HG03571 (cell line): ENCODE measurements at regions not wholly inside any gene's neighbourhood (a gene's known extent, or its start where the extent isn't known, plus 50 kb on each side); places are given as distances from the start of the nearest gene placed in this dataset.

Experiments
- ATAC-seq: cut with Tn5 transposase; IDR thresholded peaks from one replicate; pipeline ENCODE4 v1.9.1; 2021; ENCODE audit not compliant: unreplicated experiment

DNA sequence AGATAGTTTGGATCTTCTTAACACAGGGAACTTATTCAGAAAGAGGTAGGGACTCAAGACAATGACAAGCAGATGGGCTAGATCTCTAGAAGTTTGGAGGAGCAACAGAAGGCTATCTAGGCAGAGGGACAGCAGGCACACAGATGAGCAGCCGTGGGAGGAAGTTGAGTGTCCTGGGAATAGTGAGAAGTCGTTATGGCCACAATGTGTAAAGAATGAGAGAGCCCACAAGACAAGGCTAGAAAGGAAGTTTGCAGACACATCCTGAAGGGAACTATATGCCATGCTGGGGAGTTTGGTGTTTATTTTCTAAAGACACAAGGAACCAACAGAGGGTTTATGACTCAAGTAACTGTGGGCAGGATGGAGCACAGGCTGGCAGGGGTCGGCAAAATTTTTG, 160.6 kb downstream of the PALM2AKAP2 start:
- ATAC-seq, result no peak

DNA sequence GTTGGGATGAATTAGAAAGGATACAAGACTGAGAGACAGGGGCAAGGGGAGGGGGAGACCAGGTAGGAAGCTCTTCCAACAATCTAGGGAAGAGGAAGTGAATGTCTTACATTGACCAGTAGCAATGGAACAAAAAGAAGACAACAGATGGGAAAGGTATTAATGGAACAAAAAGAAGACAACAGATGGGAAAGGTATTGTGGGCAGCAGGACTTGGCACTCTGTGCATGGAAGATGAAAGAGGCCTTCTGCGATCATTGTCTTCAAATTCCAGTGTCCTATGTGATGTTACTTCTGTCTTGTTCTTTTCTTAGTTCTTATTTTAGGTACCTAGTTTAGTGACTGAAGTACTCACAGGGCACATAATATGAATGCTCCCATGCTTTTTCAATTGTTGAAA, 161.8 kb downstream of the PALM2AKAP2 start:
- no peak for ATAC-seq

DNA sequence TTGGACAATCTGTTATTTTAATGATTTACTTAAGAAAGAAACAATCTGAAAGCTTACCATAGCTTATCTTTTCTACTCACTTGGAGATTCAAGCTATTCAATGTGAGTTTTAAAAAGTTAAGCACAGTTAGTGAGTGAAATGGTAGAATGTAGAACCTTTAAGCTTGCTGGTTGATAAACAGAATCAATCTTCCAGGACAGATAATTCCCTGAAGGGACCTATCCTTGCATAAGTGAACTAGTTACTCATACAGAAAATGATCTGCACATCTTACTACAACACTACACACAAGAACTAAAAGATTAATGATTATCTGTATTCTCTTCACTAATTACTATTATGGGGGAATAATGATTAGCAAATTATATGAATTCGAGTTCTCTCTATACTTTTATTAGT, 165.6 kb downstream of the PALM2AKAP2 start:
- no peak for ATAC-seq

DNA sequence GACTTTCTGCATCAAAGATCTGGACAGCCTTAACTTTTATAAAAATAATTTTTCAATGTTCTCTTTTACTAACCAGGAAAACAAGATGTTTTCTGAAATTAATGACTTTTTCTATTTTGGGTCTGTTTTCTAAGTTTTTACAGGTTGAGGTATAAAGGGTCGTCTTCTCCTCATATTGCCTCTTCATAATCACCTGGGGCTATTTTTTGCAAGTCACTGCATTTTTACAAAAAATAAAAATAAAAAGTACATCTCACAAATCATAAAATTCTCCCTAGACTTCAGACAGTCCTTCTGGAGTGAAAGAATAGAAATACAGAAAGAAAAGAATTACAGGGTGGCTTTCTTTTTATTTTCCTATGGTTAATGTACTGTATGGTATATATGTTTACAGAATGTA, 168.5 kb downstream of the PALM2AKAP2 start:
- ATAC-seq, result no peak

DNA sequence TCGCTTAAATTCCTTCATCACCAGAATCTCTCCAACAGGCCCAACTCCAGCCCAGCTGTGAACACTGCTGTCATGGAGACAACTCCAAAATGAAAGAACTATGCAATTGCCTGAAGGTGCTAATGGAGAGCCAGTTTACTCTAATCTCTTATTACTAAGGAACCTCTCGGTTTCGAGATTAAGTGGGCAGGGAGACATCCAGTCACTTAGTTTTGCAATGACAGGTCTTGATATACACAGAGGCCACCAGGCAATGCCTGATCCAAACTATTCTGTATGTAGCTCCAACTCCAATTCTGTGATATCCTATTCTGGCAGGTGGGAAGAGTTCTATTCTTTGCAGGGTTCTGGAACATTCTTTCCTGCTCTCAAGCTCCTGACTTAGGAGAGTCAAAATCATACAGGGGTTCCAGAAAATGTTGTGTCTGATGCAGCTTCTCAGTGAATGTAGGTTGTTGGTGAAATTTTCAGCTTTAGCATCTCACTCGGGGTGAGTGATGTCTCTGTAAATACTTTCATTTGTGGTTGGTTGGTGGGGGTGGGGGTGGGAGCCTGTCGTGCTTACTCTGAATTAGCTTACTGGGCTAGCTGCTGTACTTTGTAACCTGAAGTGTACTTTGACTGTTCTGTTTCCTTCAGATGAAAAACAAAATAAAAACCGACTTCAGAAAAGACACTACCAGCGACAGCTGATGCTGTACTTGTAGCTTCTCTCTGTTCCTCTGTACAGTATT, 170.9 kb downstream of the PALM2AKAP2 start:
- ATAC-seq, result peak; percentile 51

DNA sequence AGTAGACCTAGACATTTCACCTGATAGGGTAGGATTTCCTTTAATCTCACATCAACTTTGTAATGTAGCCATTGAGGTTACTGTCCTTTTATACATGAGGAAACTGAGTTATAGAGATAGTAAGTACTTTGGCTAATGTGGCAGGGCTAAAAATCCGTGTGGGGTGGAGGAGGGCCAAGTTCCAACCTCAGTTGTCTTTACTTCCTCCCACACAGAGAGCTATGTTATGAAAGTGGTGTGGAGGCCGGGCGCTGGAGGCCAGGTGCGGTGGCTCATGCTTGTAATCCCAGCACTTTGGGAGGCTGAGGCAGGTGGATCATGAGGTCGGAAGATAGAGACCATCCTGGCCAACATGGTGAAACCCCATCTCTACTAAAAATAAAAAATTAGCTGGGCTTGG, 173.3 kb downstream of the PALM2AKAP2 start:
- ATAC-seq, result no peak

DNA sequence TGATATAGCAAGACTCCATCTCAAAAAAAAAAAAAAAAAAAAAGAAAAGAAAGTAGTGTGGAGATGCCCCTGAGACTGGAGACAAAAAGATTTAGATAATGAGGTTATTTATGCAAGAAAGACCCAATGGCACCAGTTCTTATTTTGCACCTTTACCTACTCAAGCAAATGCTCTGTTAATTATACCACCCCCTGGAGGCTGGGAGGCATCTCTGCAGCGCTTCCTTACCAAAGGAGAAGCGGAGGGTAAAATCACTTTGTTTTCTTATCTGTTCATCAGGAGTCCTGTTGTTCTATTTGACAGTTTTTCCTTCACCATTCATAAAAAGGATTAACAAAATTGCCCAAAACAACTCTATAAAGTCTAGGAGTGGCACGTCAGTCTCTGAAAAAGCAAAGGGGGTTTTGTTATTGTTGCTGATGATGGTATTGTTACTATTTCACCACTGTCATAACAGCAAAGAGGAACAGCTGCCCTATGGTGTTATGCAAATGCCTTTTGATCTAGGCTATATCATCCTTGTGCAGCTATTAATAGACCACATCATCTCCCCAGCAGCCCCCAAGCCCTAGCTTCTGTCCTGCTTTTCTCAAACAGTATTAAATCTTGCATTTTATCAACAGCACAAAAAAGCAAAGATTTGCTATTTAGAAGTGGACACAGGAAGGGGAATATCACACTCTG, 174.0 kb downstream of the PALM2AKAP2 start:
- no peak for ATAC-seq

DNA sequence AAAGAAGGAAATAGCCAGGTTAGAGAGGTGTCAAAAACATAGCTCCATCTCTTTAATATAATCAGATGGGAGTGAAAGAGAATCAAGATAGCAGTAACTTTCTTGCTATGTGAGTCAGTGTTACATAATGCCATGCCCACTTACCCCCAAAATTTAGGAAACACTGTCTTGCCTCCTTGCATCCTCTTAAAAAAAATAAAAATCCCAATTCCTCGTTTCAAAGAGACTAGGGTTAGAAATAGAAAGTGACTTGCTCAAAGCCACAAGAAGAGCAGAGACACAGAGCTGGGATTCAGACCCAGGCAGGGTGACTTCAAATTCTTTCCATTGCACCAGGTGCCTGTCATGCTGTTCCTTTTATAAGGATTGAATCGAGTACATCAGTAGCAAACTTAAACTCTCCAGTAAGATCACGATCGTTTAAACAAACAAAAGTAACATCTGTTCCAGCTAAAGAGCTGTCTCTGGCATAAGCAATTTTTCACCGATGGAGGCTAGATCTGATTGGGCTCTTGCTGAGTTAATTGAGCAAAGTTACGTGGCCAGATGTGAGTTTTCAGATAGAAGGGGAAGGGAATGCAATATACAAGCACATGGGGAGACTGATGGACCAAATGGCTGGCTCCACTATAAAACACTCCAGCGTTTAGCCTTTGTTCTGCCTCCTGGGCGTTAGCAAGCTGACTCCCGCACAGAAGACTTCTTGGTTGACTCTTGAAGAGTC, 176.9 kb downstream of the PALM2AKAP2 start:
- no peak for ATAC-seq

DNA sequence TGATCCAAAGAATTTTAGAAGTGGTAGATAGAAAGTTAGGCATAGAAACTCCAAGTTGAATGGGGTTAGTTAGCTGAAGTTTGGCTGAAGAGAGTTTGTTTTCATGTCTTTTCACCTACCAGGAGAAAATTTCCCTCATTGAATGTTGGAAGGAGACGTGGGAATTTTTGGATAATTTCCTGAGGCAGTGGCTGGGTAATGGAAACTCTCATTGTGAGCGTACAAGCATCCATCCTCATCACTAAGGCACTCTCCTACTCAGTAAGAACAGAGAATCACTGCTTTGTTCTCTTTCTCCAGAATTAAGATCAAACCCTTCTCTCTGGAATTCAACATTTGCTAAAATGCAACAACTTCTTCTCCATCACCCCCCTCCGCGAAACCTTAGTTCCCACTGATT, 179.7 kb downstream of the PALM2AKAP2 start:
- no peak for ATAC-seq

DNA sequence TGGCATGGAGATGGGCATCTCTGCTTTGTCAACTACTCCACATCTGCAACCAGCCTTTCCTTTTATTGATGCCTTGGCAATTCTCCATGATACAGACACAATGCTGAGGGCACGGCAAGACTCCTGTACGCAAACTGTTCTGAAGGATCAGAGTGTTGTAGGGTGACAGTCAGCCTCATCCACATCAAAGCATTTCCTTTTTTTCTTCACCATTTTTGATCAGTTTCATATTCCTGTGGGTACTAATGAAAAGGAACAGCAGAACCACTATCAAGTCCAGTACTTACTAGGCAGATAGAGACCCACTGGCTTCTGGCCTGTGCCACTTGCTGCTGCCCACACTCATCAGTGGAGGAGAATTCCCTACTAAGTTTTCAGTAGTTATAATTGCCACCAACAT, 181.6 kb downstream of the PALM2AKAP2 start:
- no peak for ATAC-seq

DNA sequence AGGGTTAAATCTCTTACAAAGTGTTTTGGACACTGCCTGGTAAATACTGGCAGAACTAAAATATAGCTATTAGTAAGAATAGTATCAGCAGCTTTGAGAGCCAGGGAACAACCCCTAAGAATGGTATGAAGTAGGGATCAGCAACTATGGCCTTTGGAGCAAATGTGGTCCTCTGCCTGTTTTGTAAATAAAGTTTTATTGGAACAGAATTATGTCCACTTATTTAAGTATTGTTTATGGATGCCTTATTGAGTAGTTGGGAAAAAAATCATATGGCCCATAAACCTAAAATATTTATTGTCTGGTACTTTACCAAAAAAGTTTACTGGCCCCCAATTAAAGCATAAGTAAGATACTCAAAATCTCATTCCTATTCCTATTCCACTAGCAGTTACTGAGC, 182.2 kb downstream of the PALM2AKAP2 start:
- ATAC-seq, result no peak

DNA sequence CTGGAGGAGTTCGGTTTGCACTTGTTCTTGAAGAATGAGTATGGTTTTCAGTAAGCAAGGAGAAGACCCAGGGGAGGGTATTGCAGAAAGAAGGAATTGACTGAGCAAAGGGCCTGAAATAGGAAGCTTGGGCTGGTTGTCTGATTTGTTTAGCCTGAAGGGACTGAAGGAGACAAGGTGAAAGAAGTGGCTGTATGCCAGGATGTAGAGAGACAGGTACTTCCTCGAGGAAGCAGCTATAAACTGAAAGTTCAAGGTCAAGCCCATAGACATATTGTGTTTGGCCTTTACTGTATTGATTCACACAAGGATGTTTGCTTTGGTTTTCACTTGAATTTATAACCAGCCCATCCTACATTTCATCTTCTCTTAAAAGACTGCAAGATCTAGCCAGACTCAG, 183.1 kb downstream of the PALM2AKAP2 start:
- ATAC-seq, result no peak

DNA sequence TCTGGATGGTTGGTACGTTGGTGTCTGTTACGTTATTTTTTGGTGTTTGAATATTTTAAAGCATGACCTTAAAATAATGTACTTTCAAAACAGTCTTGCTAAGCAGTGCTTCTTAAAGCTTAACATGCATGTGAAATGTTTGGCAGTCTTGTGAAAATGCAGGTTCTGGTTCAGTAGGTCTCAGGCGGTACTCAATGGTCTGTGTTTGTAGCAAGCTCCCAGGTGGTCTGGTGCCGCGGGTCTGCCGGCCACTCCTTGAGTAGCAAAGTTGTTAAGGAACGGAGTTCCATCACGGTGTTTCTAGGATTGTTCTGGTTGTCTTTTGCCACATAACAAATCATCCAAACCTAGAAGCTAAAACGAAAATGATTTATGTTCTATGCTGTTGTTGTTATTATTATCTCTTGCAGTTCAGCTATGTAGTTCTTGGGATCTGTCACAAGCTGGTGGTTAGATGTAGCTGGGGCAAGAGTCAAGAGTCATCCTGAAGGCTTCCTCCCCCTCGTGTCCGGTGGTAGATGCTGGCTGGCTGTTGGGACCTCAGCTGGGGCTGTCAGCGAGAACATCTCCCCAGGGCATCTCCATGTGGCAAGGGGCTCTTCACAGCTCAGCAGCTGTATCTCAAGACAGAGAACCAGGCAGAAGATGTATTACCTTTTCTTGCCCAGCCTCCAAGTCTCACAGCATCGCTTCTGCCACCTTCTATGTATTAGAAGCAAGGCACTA, 186.8 kb downstream of the PALM2AKAP2 start:
- peak; percentile 35 for ATAC-seq

DNA sequence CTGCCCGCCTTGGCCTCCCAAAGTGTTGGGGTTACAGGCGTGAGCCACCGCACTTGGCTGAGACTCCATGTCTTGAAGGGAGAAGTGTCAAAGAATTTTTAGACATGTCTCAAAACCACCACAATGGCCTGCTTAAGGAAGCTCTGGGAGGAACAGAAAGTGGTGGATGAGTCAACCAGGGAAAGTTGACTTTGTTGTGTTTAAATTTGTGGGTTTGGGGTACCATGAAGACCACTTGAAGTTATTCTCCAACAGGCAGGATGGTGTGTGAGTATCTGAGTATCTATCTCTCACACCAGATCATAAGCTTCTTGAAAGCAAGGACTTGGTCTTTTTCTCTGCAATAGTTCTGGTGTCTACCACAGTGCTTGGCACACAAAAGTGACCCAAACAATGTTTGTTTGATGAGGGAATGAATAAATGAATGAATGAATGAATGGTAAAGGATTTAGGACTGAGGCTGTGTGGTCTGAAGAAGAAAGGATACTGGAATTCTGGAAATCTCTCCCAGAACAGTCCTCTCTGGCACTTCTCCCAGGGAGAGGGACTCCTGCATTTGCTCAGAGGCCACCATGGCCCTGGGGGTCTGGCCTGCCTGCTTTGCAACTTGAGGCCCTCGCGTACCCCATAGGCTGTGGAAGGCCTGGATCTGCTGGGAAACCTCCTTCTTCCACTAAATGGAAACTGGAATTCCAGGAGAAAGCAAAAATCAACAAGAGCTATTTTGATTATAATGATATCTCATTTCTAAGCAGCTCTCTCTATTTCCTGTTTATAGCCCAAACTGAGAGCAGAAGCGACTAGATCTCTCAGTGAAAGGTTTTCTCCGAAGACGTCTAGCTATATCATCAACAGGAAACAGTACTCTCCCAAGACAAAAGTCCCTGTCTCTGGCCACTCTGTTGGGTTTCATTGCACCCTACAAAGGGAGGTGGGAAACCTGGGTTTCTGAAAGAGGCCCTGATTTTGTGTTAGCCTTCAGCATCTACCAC, 187.9 kb downstream of the PALM2AKAP2 start:
- ATAC-seq, result peak; percentile 38

DNA sequence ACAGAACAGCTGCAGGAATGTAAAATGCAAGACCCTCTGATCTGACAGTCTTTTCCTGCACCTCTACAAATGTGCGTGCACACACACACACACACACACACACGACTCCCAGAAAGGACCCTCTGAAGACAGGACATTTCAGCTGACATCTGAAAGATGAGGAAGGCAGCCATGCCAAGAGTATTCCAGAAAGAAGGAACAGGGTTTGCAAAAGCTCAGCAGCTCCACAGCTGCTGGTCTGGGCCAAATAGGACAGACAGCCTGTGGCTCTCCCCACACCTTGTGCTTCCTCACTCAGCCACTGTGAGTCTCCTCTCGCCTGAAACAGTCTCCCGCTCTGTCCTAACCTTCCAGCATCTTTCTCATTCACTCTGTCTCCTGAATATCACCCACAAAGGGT, 189.0 kb downstream of the PALM2AKAP2 start:
- ATAC-seq, result no peak

DNA sequence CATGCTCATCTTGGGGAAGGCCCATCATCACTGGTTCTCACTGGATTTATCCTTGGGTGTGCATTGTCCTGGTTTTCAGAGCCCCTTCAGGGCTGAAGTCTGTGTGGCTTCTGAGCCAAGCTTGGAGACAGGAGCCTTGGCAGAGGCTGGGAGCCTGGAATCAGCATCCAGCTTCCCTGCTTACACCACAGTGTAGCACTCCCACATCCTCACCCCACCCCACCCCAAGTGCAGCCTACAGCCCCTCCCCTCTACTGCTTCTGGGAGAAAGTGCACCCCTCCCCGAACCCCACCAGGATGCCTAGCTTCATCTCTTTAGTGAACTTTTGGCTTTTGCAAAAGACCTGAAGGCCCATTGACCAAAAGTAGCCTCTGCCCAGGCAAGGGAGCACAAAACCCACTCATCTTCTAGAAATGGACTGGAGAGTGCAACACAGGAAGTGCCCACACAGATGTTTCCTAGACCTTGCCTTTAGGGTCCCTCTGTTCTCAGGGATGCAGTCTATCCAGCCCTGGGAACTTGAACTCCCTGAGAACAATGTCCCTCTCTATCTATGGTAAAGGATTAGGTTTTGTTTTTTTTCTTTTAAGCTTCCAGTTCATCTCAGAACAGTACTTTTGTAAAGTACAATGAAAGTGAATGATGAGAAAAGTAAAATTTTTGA, 189.7 kb downstream of the PALM2AKAP2 start:
- no peak for ATAC-seq

DNA sequence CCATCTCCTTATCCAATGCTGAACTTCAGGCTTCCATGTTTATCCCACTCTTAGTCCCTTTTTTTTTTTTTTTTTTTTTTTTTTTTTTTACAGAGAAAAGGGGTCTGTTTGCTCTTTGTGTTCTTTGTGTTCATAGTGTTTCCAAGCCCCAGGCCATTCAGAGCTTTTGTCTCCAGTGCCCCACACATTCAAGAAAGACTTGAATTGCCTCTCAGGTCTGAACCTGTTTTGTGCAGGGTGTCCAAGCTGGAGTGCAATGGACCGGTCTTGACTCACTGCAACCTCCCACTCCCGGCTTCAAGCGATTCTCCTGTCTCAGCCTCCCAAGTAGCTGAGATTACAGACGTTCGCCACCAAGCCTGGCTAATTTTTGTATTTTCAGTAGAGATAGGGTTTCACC, 191.2 kb downstream of the PALM2AKAP2 start:
- ATAC-seq, result no peak

DNA sequence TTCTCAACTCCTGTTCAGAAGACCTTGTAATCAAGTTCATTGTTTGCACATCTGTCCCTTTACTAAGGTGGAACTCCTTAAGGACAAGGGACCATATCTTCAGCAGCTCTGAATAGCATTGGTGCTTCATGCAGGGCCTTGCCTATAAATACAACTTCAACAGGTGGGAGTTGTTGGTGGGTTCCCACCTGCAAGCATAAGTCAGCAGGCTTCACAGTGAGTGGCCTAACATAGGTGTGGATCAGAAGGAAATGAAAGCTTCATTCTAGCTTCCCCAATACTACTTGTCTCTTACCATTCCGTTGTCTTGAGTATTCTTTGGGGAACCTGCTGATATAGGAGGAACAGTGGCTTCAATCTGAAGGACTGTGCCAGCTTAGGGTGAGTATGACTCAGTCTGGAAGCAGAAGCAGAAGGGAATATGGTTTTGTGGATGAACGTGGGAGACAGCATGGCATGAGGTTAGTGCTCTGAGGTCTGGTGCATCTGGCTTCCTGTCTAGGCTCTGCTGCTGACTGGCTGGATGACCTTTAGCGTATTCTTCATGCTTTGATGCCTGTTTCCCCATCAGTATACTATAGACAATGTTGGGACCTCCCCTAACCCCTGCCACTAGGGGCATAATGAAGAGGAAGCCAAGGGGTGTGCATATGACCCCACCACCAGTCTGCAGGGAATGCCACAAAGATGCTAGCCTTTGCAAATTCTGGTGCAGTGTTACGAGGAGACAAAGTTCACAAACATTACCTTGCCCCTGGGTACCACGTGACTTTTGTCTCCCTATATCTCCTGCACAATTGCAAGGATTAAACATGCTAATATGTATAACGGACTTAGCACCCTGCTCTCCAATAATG, 192.3 kb downstream of the PALM2AKAP2 start:
- peak; percentile 48 for ATAC-seq

DNA sequence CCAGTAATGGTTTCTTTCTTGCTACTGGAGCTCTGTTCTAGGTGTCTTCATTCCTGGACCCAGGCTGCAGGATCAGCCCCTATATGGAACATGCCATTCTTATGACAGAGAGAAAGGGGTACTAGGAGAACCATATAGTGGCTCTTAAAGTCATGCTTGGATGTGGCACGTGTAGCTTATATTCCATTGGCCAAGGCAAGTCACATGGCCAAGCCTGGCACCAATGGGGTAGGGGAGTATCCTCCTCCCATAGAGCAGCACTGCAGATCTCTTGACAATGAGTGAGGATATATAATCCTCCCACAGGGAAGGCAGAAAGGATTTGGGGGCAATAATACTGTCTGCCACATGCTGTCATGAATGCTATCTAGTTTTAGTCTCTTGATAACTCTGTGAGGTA, 193.3 kb downstream of the PALM2AKAP2 start:
- ATAC-seq, result no peak
